ENCODE measurements at regions not wholly inside any gene's neighbourhood (a gene's known extent, or its start where the extent isn't known, plus 50 kb on each side); places are given as distances from the start of the nearest gene placed in this dataset.

GRCh38 chr2:238785528-238785860 lies 62.4 kb upstream of the TWIST2 start:
- no peaks in the 10 kb centered on the region for H3K27me3 ChIP-seq (ENCODE audit: control insufficient read depth in 4 of 4, insufficient read depth in 4 of 4, low read length in 3 of 4)
- H3K9ac ChIP-seq (ENCODE audit: low read depth in 1 of 2, low read length in 2 of 2) = no peak overlapping the region
- no peak for TF ChIP-seq REST (IDR thresholded peaks at IDR 0.05)
- no peak for TF ChIP-seq MAX (IDR thresholded peaks at IDR 0.05)
- no peak for TF ChIP-seq FOXA1 (IDR thresholded peaks at IDR 0.05)
- TF ChIP-seq CTCF (IDR thresholded peaks at IDR 0.05; ENCODE audit: low read depth, low read length, missing input control) = no peak
- TF ChIP-seq GABPA (IDR thresholded peaks at IDR 0.05 in 1 of 2, conservative IDR thresholded peaks at IDR 0.05 in 1 of 2) = no peak
- TF ChIP-seq FOXA2 (IDR thresholded peaks at IDR 0.05) = no peak
- TF ChIP-seq SP1 (IDR thresholded peaks at IDR 0.05) = no peak
- no peak for TF ChIP-seq ZBTB33 (IDR thresholded peaks at IDR 0.05)
- no peak for TF ChIP-seq NR2F2 (IDR thresholded peaks at IDR 0.05)
- no peak for TF ChIP-seq HNF4G (IDR thresholded peaks at IDR 0.05)
- no peak for TF ChIP-seq ATF3 (IDR thresholded peaks at IDR 0.05)
- TF ChIP-seq RXRA (IDR thresholded peaks at IDR 0.05) = no peak
- TF ChIP-seq YY1 (IDR thresholded peaks at IDR 0.05) = no peak
- no peak for TF ChIP-seq HNF4A (conservative IDR thresholded peaks at IDR 0.05)
- H3K36me3 ChIP-seq (ENCODE audit: control insufficient read depth in 4 of 4, insufficient read depth in 3 of 4, low read depth in 1 of 4, low read length in 3 of 4) = no peaks in the 10 kb centered on the region
- DNase-seq (ENCODE audit: low spot score) = no peak
- H3K27ac ChIP-seq (ENCODE audit: low read depth in 1 of 2, low read length in 2 of 2) = no peak overlapping the region
- H3K4me3 ChIP-seq (ENCODE audit: low read depth in 1 of 3, low read length in 3 of 3) = no peak overlapping the region
- H3K4me1 ChIP-seq (ENCODE audit: control insufficient read depth in 4 of 4, insufficient read depth in 4 of 4, low read length in 3 of 4) = no peaks in the 10 kb centered on the region
- no peaks in the 10 kb centered on the region for H3K9me3 ChIP-seq (ENCODE audit: control insufficient read depth in 4 of 4, low read length in 3 of 4)
- WGBS = 63% methylated on average over 9 of the region's 9 CpGs

GRCh38 chr2:238786379-238786778 lies 61.5 kb upstream of the TWIST2 start:
- no peaks in the 10 kb centered on the region for H3K9me3 ChIP-seq (ENCODE audit: control insufficient read depth in 4 of 4, low read length in 3 of 4)
- 82% methylated on average over 9 of the region's 9 CpGs for WGBS
- no peaks in the 10 kb centered on the region for H3K36me3 ChIP-seq (ENCODE audit: control insufficient read depth in 4 of 4, insufficient read depth in 3 of 4, low read depth in 1 of 4, low read length in 3 of 4)
- H3K27me3 ChIP-seq (ENCODE audit: control insufficient read depth in 4 of 4, insufficient read depth in 4 of 4, low read length in 3 of 4) = peaks cover 0 to 3% (median 0%) of the 10 kb centered on the region in 4 donors
- no peak overlapping the region for H3K4me3 ChIP-seq (ENCODE audit: low read depth in 1 of 3, low read length in 3 of 3)
- no peaks in the 10 kb centered on the region for H3K4me1 ChIP-seq (ENCODE audit: control insufficient read depth in 4 of 4, insufficient read depth in 4 of 4, low read length in 3 of 4)
- DNase-seq (ENCODE audit: low spot score) = no peak
- H3K9ac ChIP-seq (ENCODE audit: low read depth in 1 of 2, low read length in 2 of 2) = no peak overlapping the region
- no peak overlapping the region for H3K27ac ChIP-seq (ENCODE audit: low read depth in 1 of 2, low read length in 2 of 2)
- TF ChIP-seq RAD21 (IDR thresholded peaks at IDR 0.05) = no peak
- TF ChIP-seq MAX (IDR thresholded peaks at IDR 0.05) = no peak
- no peak for TF ChIP-seq HNF4A (conservative IDR thresholded peaks at IDR 0.05)
- TF ChIP-seq ZBTB33 (IDR thresholded peaks at IDR 0.05) = no peak
- no peak for TF ChIP-seq FOXA2 (IDR thresholded peaks at IDR 0.05)
- TF ChIP-seq NR2F2 (IDR thresholded peaks at IDR 0.05) = no peak
- no peak for TF ChIP-seq REST (IDR thresholded peaks at IDR 0.05)
- no peak for TF ChIP-seq SP1 (IDR thresholded peaks at IDR 0.05)
- TF ChIP-seq HNF4G (IDR thresholded peaks at IDR 0.05) = no peak
- no peak for TF ChIP-seq ATF3 (IDR thresholded peaks at IDR 0.05)
- no peak for TF ChIP-seq EGR1 (IDR thresholded peaks at IDR 0.05; ENCODE audit: low read depth in 2 of 2)
- TF ChIP-seq TAF1 (conservative IDR thresholded peaks at IDR 0.05) = no peak
- no peak for TF ChIP-seq FOXA1 (IDR thresholded peaks at IDR 0.05)
- no peak for TF ChIP-seq YY1 (IDR thresholded peaks at IDR 0.05)
